Pancreas (tissue), 10 donors: ENCODE measurements at regions not wholly inside any gene's neighbourhood (a gene's known extent, or its start where the extent isn't known, plus 50 kb on each side); places are given as distances from the start of the nearest gene placed in this dataset.

ENCODE experiments used
- ATAC-seq, 4 donors: fragments of 200-7000 bp; cut with Tn5 transposase; one replicate each; pipeline versions ENCODE4 v1.8.0 to v1.9.1; 2020; ENCODE audit warnings: mild to moderate bottlenecking in 4 of 4, moderate library complexity in 4 of 4
- DNase-seq, 6 donors: peaks; one replicate each; pipeline ENCODE4 v3.0.0-alpha.2; 2020
- FAIRE-seq: peaks from 2 replicates; lab custom pipeline; 2012; peaks lifted over from hg19 to GRCh38; lab: Jason Lieb, UNC
- H3K27ac ChIP-seq, 4 donors: fragments of 200-600 bp; sonication (generic); 1 replicate in 3 of 4; 2 replicates in 1 of 4; pipeline versions ENCODE4 v1.5.0 to v1.8.0; 2020
- H3K27me3 ChIP-seq, 4 donors: fragments of 200-600 bp; one replicate each; pipeline ENCODE4 v1.8.0; 2021
- H3K36me3 ChIP-seq, 3 donors: fragments of 200-600 bp; sonication (generic) in 1 of 3; one replicate each; pipeline versions ENCODE4 v1.5.0 to v1.8.0; 2020 to 2021
- H3K4me1 ChIP-seq, 3 donors: fragments of 200-600 bp; one replicate each; pipeline ENCODE4 v1.8.0; 2021
- H3K4me3 ChIP-seq, 4 donors: fragments of 200-600 bp; sonication (generic) in 2 of 4; one replicate each; pipeline versions ENCODE4 v1.5.0 to v1.8.0; 2020 to 2021
- H3K9me3 ChIP-seq, 4 donors: fragments of 200-600 bp; one replicate each; pipeline ENCODE4 v1.8.0; 2021
- CTCF ChIP-seq, 4 donors: fragments of 200-600 bp; sonication (generic) in 3 of 4; IDR thresholded peaks; one replicate each; pipeline versions ENCODE4 v1.5.0 to v1.8.0; 2021; ENCODE audit warnings: antibody characterized with exemption in 4 of 4
- WGBS, 2 donors: extraction: QIAGEN DNeasy Blood & Tissue Kit; methylation state at CpG; one replicate each; pipeline ENCODE4 v1.1.7; 2013; 5-methylcytosine and 5-hydroxymethylcytosine counted together
- intact Hi-C, 3 donors: fragments of 100-400 bp; cut with DNase I; formaldehyde crosslinking; loops; one replicate each; pipeline versions ENCODE4 v1.11.1 to v1.14.2; 2022
- donor health status: healthy with polysubstance abuse.
- donor health status: DM: no; HTN: no; CAD: no; lungs with moderate emphysema.
- donor health status: DM: no; HTN: no; CAD: no.
- donor health status: control.
- donor health status: control.
- donor health status: Bipolar disorder and iron deficiency.
- donor health status: DM: yes; HTN: yes; CAD: no.
- donor health status: DM: no; HTN: no; CAD: no.
- donor health status: DM: no; HTN: no; CAD: no.
- donor health status: DM: yes; HTN: yes; CAD: no.

DNA sequence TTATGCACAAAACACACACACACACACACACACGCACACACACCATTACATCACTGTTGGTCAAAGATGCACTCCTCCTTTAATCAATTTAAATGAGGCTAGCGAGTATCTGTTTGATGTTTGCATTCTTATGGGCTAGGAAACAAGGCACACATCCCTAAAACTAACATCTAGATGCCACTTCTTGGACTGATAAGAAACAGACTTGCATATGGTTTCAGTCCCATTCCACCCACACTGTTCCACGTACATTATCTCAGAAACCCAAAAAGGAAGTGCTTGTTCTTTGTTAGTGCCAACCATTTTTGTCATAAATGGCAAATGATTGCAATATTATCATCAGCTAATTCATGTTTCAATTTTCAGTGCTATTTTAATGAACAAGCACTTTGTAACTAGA, 69.5 kb downstream of the CCR1 start:
- Histone ChIP-seq H3K4me1 (no peaks in the 10 kb centered on the region), H3K4me3 (no peak overlapping the region), H3K27me3 (no peaks in the 10 kb centered on the region), H3K9me3 (no peaks in the 10 kb centered on the region), H3K36me3 (no peaks in the 10 kb centered on the region), H3K27ac (no peak overlapping the region)
- 59 to 66% methylated on average over 3 of the region's 3 CpGs for WGBS, 2 donors
- ATAC-seq: no peak
- no peak for TF ChIP-seq CTCF (IDR thresholded peaks at IDR 0.05)
- FAIRE-seq: no peak
- intact Hi-C loops: no loop called here
- DNase-seq: no peak

DNA sequence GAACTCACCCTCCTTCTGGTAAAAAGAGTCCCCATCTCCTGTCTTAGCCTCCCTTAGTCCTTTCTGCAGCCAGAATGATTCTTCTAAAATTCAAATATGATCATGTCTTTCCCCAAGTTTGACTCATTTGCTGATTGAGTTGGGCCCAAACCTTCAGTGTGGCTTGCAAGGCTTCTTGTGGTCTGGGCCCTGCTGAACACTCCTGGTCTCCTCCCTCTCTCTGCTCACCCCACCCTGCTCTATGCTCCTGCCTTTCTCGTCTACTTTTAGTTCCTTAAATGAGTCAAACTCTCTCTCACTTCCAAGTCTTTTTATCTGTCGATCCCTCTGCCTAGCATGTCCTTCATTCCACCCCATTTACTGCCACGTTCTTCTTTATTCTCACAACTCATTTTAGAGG, 72.6 kb downstream of the CCR1 start:
- FAIRE-seq: no peak

DNA sequence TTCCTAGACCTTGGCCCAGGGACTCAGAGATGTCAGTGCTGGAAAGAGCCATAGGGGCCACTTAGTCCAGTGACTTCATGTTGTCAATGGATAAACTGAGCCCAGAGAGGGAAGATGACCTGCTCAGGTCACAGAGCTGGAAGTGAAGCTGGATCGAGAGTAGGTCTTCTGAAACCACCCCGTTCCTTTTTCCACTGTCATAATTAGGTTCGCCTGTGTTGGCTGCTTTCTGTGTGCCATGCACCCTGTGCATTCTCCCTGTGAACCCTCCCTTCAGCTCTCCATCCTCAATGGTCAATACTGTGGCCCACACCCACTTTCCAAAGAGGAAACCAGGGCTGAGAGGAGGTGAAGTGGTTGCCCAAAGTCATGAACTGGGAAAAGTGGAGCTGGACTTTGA, 74.8 kb downstream of the CCR1 start:
- H3K27ac ChIP-seq: no peak overlapping the region
- no peaks in the 10 kb centered on the region for H3K36me3 ChIP-seq
- H3K4me3 ChIP-seq: no peak overlapping the region
- DNase-seq (no peak), ATAC-seq (no peak), FAIRE-seq (no peak)
- H3K27me3 ChIP-seq: no peaks in the 10 kb centered on the region
- no peaks in the 10 kb centered on the region for H3K9me3 ChIP-seq
- no peaks in the 10 kb centered on the region for H3K4me1 ChIP-seq
- 54 to 73% methylated on average over 3 of the region's 3 CpGs for WGBS, 2 donors
- intact Hi-C loops: no loop called here
- TF ChIP-seq CTCF (IDR thresholded peaks at IDR 0.05): no peak

More for the DNA sequence above, 72.6 kb downstream of the CCR1 start:
- Histone ChIP-seq H3K4me3 (no peak overlapping the region), H3K36me3 (no peaks in the 10 kb centered on the region), H3K27ac (no peak overlapping the region), H3K4me1 (no peaks in the 10 kb centered on the region), H3K9me3 (no peaks in the 10 kb centered on the region), H3K27me3 (no peaks in the 10 kb centered on the region)
- 55 to 68% methylated on average over 3 of the region's 3 CpGs for WGBS, 2 donors
- peak in 2 of 4 donors; percentile 40 to 53 for ATAC-seq
- TF ChIP-seq CTCF (IDR thresholded peaks at IDR 0.05): no peak
- intact Hi-C loops: no loop called here
- DNase-seq: no peak

GRCh38 chr3:46132565-46132964, 75.5 kb downstream of the CCR1 start:
- ATAC-seq (peak in 2 of 4 donors; percentile 22 to 53), FAIRE-seq (no peak)
- intact Hi-C loops: no loop called here

More at GRCh38 chr3:46132565-46132964, 75.5 kb downstream of the CCR1 start:
- TF ChIP-seq CTCF (IDR thresholded peaks at IDR 0.05): no peak
- Histone ChIP-seq H3K27ac (no peak overlapping the region), H3K27me3 (no peaks in the 10 kb centered on the region), H3K4me3 (no peak overlapping the region), H3K36me3 (no peaks in the 10 kb centered on the region), H3K9me3 (no peaks in the 10 kb centered on the region), H3K4me1 (no peaks in the 10 kb centered on the region)
- WGBS, 2 donors: 90 to 93% methylated on average over 4 of the region's 4 CpGs
- no peak for DNase-seq
